ENCODE measurements at regions not wholly inside any gene's neighbourhood (a gene's known extent, or its start where the extent isn't known, plus 50 kb on each side); places are given as distances from the start of the nearest gene placed in this dataset.

GRCh38 chr13:67390462-67391086, 160.4 kb upstream of the PCDH9 start:
- Histone ChIP-seq H3K27me3 (ENCODE audit: insufficient read depth) (no peaks in the 10 kb centered on the region), H3K4me2 (no peak overlapping the region), H3K9me3 (no peaks in the 10 kb centered on the region), H4K20me1 (ENCODE audit: insufficient read depth) (no peaks in the 10 kb centered on the region), H3K9ac (no peak overlapping the region), H3K4me1 (ENCODE audit: control insufficient read depth in 1 of 2, insufficient read depth in 2 of 2, low read depth in 1 of 2, low read length in 1 of 2) (no peaks in the 10 kb centered on the region), H3K27ac (ENCODE audit: low read depth in 2 of 2, low read length in 1 of 2) (no peak overlapping the region), H3F3A (replicated peaks; ENCODE audit: insufficient read depth) (no peaks in the 10 kb centered on the region), H3K36me3 (replicated peaks in 1 of 2; ENCODE audit: control insufficient read depth in 1 of 2, insufficient read depth in 2 of 2, low read length in 1 of 2) (no peaks in the 10 kb centered on the region), H3K79me2 (ENCODE audit: insufficient read depth) (no peaks in the 10 kb centered on the region), H3K9me2 (no peaks in the 10 kb centered on the region), H2AFZ (ENCODE audit: low read depth) (no peak overlapping the region), H3K4me3 (ENCODE audit: low read depth in 2 of 2, low read length in 1 of 2) (no peak overlapping the region)
- no peak for DNase-seq
- POLR2A ChIA-PET = no interaction called here
- CTCF ChIA-PET = no interaction called here
- WGBS (ENCODE audit: low lambda C conversion rate) = 46% methylated on average over 2 of the region's 2 CpGs
- TF ChIP-seq JUND (IDR thresholded peaks at IDR 0.05) = no peak
- TF ChIP-seq FOXJ3 (CRISPR knock-in tag; IDR thresholded peaks at IDR 0.05) = no peak
- TF ChIP-seq GATA2 (CRISPR knock-in tag; IDR thresholded peaks at IDR 0.05) = no peak
- no peak for TF ChIP-seq MEF2A (IDR thresholded peaks at IDR 0.05; ENCODE audit: borderline replicate concordance, low read depth)
- no peak for TF ChIP-seq USF1 (IDR thresholded peaks at IDR 0.05; ENCODE audit: borderline replicate concordance, low read depth)
- no peak for TF ChIP-seq FOXM1 (IDR thresholded peaks at IDR 0.05; ENCODE audit: low read depth)
- TF ChIP-seq REST (IDR thresholded peaks at IDR 0.05; ENCODE audit: low read depth, low read length) = no peak
- no peak for TF ChIP-seq SMC3 (IDR thresholded peaks at IDR 0.05; ENCODE audit: low read depth, low read length)
- TF ChIP-seq ZBTB33 (IDR thresholded peaks at IDR 0.05; ENCODE audit: borderline replicate concordance, low read depth) = no peak
- no peak for TF ChIP-seq RAD21 (IDR thresholded peaks at IDR 0.05; ENCODE audit: low read length)
- TF ChIP-seq NRF1 (IDR thresholded peaks at IDR 0.05; ENCODE audit: low read depth, low read length) = no peak
- no peak for TF ChIP-seq PBX3 (IDR thresholded peaks at IDR 0.05)
- no peak for TF ChIP-seq CHD2 (IDR thresholded peaks at IDR 0.05; ENCODE audit: low read length, partially characterized antibody)

All from SK-N-SH (cell line).